Stimulated activated CD8-positive, alpha-beta memory T cell treated with anti-CD3 and anti-CD28 coated beads, Interleukin-4, amount 100 ng/mL, for 4 hours (primary cell): ENCODE measurements at regions not wholly inside any gene's neighbourhood (a gene's known extent, or its start where the extent isn't known, plus 50 kb on each side); places are given as distances from the start of the nearest gene placed in this dataset.
"Not testable (repeated sequence)": the region's sequence is repeated elsewhere in the genome, so short reads cannot be mapped to it uniquely, and the experiment has no call there.

Source experiments
- DNase-seq, 2 donors: peaks; one replicate each; pipeline ENCODE4 v3.0.0-alpha.2; 2020; ENCODE audit warnings: low read depth in 2 of 2, low spot score in 1 of 2

DNA sequence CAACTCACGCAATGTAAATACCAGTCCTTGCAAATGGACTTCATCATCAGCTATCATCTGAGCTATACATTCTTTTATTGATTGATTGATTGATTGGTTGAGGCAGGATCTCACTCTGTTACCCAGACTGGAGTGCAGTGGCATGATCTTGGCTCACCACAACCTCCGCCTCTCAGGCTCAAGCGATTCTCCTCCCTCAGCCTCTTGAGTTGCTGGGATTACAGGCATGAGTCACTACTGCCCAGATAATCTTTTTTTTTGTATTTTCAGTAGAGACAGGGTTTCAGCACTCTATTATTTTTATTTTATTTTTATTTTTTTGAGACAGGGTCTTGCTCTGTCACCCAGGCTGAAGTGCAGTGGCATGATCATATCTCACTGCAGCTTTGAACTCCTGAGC, 369.5 kb downstream of the MAT2B start:
- not testable (repeated sequence) for DNase-seq

GRCh38 chr5:163877865-163878264, 372.4 kb downstream of the MAT2B start:
- DNase-seq: no peak

GRCh38 chr5:163878490-163878889, 373.1 kb downstream of the MAT2B start:
- DNase-seq: no peak

GRCh38 chr5:163880302-163880701, 374.9 kb downstream of the MAT2B start:
- DNase-seq: no peak

GRCh38 chr5:163885117-163885516, 379.7 kb downstream of the MAT2B start:
- DNase-seq: no peak

- DNase-seq: no peak
Measured at GRCh38 chr5:163887854-163888253, 382.4 kb downstream of the MAT2B start.

DNA sequence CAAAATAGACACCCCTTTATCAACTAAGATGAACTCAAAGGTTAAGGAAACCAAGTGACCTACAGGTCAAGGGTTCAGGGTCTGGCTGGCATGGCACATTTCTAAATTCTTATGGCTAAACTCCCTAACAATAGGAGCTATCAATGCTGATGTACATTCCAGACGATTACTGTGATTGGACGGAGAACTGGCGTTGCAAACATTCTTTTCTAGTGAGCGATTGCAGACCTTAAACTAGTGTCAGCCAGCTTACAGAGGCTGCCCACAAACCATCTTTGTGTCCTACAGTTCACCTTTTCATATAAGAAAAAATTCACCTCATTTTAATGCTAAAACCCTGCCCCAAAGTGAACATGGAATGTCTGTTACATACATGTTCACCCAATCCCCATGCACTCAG, 382.9 kb downstream of the MAT2B start:
- DNase-seq: no peak

GRCh38 chr5:163889369-163889768, 383.9 kb downstream of the MAT2B start:
- no peak for DNase-seq

DNA sequence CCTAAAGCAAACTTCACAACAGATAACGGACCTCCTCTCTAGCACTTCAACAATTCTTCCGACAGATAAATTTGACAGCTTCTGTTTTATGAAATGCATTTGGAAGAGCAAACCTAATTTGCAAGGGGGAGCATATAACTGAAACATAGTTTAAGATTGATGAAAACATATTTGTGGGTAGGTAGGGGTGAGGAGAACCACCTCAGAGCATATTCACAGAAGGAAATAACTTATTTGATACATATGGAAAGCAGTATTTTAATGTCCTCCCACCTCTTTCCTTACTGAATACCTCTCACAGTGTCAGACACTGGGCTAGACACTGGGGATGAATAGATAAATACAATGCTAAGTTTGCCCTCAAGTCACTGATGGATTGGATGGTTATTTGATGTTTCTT, 384.8 kb downstream of the MAT2B start:
- no peak for DNase-seq

- DNase-seq: no peak
Measured at GRCh38 chr5:163893281-163893680, 387.9 kb downstream of the MAT2B start.

DNA sequence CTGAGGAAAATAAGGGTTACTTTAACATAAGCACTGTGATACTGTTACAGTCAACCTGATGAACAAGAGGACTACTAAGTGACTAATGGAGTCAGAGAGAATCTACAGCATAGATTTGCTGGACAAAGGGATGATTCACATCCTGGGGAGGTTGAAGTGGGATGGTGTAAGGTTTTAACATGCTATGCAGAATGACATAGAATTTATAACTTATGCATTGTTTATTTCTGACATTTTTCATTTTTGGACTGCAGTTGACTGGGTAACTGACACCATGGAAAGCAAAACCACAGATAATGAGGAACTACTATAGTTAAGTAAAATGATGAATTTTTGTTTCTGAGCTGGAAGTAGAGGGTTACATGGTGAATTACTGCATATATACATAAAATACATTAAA, 389.2 kb downstream of the MAT2B start:
- no peak for DNase-seq

DNA sequence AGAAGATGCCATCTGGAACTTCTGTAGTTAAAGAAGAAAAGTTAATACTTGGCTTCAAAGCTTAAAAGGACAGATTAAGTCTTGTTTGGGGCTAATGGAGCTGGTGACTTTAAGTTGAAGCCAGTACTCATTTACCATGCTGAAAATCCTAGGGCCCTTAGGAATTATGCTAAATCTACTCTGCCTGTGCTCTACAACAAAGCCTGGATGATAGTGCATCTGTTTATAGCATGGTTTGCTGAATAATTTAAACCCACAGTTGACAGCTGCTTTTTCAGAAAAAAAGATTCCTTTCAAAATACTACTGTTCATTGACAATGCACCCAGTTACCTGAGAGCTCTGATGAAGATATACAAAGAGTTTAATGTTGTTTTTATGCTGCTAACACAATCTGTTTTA, 393.5 kb downstream of the MAT2B start:
- DNase-seq: no peak

- not testable (repeated sequence) for DNase-seq
Measured at GRCh38 chr5:163907783-163908182, 402.4 kb downstream of the MAT2B start.

DNA sequence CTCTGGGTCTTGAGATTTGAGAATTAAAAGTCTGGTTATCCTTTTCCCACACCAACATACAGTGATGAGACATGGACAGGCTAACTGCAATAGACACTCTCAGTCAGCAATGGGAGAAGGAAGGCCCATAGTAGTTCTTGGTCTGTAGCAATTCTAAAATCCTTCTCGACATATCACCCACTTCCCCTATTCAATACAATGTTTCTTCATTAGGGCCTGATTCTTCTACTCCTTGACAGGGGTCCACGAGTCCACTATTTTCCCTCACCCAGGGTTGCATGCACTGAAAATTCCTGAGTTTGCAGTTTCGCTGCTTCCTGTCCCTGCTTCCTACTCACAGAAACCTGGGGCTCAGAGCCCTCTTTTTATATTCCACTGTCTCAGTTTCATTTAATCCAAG, 402.8 kb downstream of the MAT2B start:
- no peak for DNase-seq

- DNase-seq: no peak
Measured at GRCh38 chr5:163910226-163910625, 404.8 kb downstream of the MAT2B start.

DNA sequence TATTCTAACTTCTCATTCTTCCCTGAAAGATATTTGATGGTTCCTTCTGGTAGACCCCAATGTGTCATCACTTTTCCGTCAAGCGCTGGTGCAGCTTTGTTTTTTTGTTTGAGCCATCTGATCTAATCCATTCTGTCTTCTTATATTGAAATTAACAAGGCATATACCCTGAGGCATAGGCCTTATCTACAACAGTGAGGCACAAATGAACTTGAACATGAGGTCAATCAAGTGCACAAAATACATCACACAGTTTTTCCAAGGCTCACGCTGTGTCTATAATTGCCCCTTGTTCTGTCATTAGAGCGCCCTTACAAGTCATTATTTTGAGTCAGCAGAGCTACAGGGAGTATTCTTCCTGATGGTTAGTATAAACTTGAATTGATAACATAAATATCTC, 406.6 kb downstream of the MAT2B start:
- no peak for DNase-seq

DNA sequence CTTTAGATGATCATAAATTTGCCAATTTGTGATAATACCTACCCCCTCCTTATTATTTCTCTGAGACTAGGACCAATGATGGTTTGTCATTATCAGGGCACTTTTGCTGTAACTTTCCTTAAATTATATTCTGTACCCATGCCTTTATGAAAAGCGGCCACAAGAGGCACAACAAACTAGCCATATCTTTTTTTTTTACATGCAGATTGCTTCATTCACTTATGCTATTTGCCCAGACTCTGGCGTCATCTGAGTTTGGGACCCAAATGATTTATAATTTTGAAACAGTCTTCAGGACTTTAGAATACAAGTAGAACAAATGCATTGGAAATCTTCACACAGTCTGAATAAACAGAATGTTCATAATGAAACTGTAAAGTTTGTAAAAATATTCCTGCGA, 408.1 kb downstream of the MAT2B start:
- no peak for DNase-seq

GRCh38 chr5:163914910-163915309, 409.5 kb downstream of the MAT2B start:
- no peak for DNase-seq

DNA sequence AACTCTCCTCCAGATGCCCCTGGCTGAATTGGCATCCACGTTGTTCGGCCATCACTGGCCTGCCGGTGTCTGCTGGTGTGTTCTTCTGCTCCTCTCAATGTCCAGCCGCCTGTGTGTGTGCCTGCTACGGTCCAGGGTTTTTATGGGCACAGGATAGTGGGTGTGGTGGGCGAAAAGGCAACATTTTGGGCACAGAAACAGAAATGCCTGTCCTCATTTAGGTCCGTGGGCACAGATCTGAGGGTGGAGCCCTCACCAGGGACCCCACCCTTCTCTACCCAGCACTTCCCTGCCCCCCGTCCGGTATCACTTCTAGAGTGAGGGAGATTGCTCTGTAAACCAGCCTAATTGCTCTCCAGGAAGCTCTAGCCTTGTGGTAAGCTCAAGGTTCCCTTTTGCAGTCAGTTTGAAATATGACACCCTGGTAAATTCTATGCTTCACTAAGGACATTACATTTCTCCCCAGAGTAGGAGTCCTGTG, 410.1 kb downstream of the MAT2B start:
- DNase-seq: no peak

DNA sequence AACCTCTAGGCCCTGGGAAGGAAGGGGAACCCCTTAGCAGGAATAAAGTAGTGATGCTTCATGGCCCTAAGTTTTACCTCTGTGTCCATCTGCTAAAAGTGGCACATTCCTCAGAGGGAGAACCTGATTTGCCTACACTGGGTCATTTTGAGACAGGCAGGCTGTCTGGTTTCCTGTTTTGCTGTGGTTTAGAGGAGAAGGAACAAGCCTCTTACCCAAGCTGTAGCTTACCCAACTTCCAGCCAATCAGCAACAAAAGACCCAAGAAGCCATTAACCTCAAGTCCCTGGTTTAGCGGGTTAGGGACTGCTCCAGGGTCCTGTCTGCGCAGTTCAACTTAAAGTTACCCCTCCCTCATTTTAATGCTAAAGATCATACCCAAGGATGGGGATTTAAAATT, 411.0 kb downstream of the MAT2B start:
- DNase-seq: no peak

- DNase-seq: no peak
Measured at GRCh38 chr5:163916861-163917260, 411.4 kb downstream of the MAT2B start.

DNA sequence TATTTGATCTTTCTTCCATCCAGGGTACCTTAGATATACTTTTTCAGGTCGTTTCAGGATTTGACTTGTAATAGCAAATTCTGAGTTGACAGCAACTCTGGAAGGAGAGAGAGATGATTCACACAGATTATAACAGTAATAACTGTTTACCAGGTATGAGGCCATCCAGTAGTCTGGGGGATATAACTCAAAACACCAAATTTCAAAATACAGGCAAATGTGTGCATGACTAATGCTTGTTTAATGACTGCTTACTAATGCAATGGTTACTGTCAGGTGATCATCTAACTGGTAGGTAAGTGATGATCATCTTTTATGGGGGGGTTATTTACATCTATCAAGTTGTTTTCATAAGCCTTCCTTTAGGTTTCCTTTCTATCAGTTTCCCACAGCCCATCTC, 412.3 kb downstream of the MAT2B start:
- DNase-seq: no peak

DNA sequence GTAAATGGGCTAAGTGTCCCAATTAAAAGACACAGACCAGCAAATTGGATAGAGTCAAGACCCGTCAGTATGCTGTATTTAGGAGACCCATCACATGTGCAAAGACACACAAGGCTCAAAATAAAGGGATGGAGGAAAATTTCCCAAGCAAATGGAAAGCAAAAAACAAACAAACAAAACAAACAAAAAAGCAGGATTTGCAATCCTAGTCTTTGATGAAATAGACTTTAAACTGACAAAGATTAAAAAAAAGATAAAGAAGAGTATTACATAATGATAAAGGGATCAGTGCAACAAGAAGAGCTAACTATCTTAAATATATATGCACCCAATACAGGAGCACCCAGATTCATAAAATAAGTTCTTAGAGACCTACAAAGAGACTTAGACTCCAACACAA, 429.6 kb downstream of the MAT2B start:
- not testable (repeated sequence) for DNase-seq

DNA sequence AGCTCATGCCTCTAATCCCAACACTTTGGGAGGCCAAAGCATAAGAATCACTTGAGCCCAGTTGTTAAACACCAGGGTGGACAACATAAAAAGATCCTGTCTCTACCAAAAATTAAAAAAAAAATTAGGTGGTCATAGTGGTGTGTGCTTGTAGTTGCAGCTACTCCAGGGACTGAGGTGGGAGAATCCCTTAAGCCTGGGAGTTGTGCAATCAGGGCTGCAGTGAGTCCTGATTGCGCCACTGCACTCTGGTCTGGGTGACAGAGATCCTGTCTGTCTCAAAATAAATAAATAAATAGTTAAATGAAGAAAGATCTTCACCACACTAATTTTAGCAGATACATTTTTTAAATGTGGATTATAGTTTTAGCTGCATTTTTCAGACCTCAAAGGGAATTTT, 433.2 kb downstream of the MAT2B start:
- no peak for DNase-seq
